HEK293T (cell line): ENCODE measurements at regions not wholly inside any gene's neighbourhood (a gene's known extent, or its start where the extent isn't known, plus 50 kb on each side); places are given as distances from the start of the nearest gene placed in this dataset.

Experiments
- CTCF ChIA-PET: fragments of 350-600 bp; formaldehyde crosslinking; extraction: SDS; loops from one replicate; lab custom pipeline; 2021; ENCODE audit warnings: antibody characterized with exemption, inconsistent platforms; lab: Yijun Ruan, JAX
- POLR2A ChIA-PET: fragments of 350-600 bp; formaldehyde crosslinking; extraction: SDS; loops from one replicate; lab custom pipeline; 2020; ENCODE audit warnings: antibody characterized with exemption, inconsistent platforms; lab: Yijun Ruan, JAX
- DNase-seq: peaks from one replicate; pipeline ENCODE4 v3.0.0; 2012; ENCODE audit warnings: mixed read lengths; ENCODE audit errors: extremely low spot score
- ARNT ChIP-seq: fragments of 450-650 bp; IDR thresholded peaks from 2 replicates; pipeline ENCODE4 v1.6.1; 2017; ENCODE audit warnings: mild to moderate bottlenecking
- BHLHE40 ChIP-seq: fragments of 450-650 bp; IDR thresholded peaks from 2 replicates; pipeline ENCODE4 v1.6.1; 2016; ENCODE audit warnings: mild to moderate bottlenecking, moderate library complexity, borderline replicate concordance
- CTBP1 ChIP-seq: fragments of 450-650 bp; IDR thresholded peaks from 2 replicates; pipeline ENCODE4 v1.6.1; 2016; ENCODE audit warnings: borderline replicate concordance
- ELF4 ChIP-seq: fragments of 450-650 bp; IDR thresholded peaks from 2 replicates; pipeline ENCODE4 v1.6.1; 2017; ENCODE audit warnings: antibody characterized with exemption
- FOXA1 ChIP-seq: fragments of 450-650 bp; IDR thresholded peaks from 2 replicates; pipeline ENCODE4 v1.6.1; 2016; ENCODE audit warnings: mild to moderate bottlenecking
- FOXK2 ChIP-seq: fragments of 450-650 bp; IDR thresholded peaks from 2 replicates; pipeline ENCODE4 v1.6.1; 2016; ENCODE audit warnings: mild to moderate bottlenecking
- FOXM1 ChIP-seq: fragments of 450-650 bp; IDR thresholded peaks from 2 replicates; pipeline ENCODE4 v1.6.1; 2017; ENCODE audit warnings: mild to moderate bottlenecking, borderline replicate concordance
- HDGF ChIP-seq: fragments of 450-650 bp; IDR thresholded peaks from 2 replicates; pipeline ENCODE4 v1.6.1; 2017; ENCODE audit warnings: antibody characterized with exemption, borderline replicate concordance
- L3MBTL2 ChIP-seq: fragments of 450-650 bp; conservative IDR thresholded peaks from 2 replicates; pipeline ENCODE4 v1.6.1; 2016; ENCODE audit warnings: mild to moderate bottlenecking
- LEF1 ChIP-seq: fragments of 450-650 bp; IDR thresholded peaks from 2 replicates; pipeline ENCODE4 v1.6.1; 2017; ENCODE audit warnings: mild to moderate bottlenecking, borderline replicate concordance
- NFRKB ChIP-seq: fragments of 450-650 bp; IDR thresholded peaks from 2 replicates; pipeline ENCODE4 v1.6.1; 2016; ENCODE audit warnings: mild to moderate bottlenecking, moderate library complexity
- PKNOX1 ChIP-seq: fragments of 450-650 bp; IDR thresholded peaks from 2 replicates; pipeline ENCODE4 v1.6.1; 2016
- SP1 ChIP-seq: fragments of 450-650 bp; IDR thresholded peaks from 2 replicates; pipeline ENCODE4 v1.6.1; 2017
- SUZ12 ChIP-seq: fragments of 450-650 bp; IDR thresholded peaks from 2 replicates; pipeline ENCODE4 v1.6.1; 2016; ENCODE audit warnings: mild to moderate bottlenecking
- TARDBP ChIP-seq: fragments of 450-650 bp; IDR thresholded peaks from 2 replicates; pipeline ENCODE4 v1.6.1; 2016
- ZNF384 ChIP-seq: fragments of 450-650 bp; IDR thresholded peaks from 2 replicates; pipeline ENCODE4 v1.6.1; 2016

- CTCF ChIA-PET: interaction anchor here (0.7 to 1.5 kb wide), 4 partner anchors 10 to 406 kb away, joined by 3 to 6 read pairs (median 4); no protein-coding TSS in a partner anchor
- TF ChIP-seq ARNT (no peak), HDGF (no peak), PKNOX1 (no peak), FOXK2 (no peak), NFRKB (no peak), L3MBTL2 (no peak), FOXM1 (no peak), ELF4 (no peak), FOXA1 (no peak), TARDBP (no peak), BHLHE40 (no peak), LEF1 (no peak), SUZ12 (no peak), CTBP1 (no peak), ZNF384 (no peak), SP1 (no peak)
- DNase-seq: no peak
- POLR2A ChIA-PET: interaction anchor here (0.7 kb wide), 1 partner anchor 18 kb away, joined by 3 read pairs; no protein-coding TSS in a partner anchor
These were observed 271.9 kb upstream of the FMN2 start for GRCh38 chr1:239819756-239820250.

GRCh38 chr1:239823852-239824251, 267.8 kb upstream of the FMN2 start:
- ChIA-PET POLR2A (no interaction called here), CTCF (no interaction called here)
- DNase-seq: no peak
- TF ChIP-seq CTBP1: no peak

- CTCF ChIA-PET: no interaction called here
- no peak for TF ChIP-seq L3MBTL2
- no peak for TF ChIP-seq FOXK2
- no peak for TF ChIP-seq BHLHE40
- TF ChIP-seq ZNF384: no peak
- no peak for TF ChIP-seq ARNT
- no peak for TF ChIP-seq SP1
- no peak for TF ChIP-seq CTBP1
- no peak for TF ChIP-seq PKNOX1
- TF ChIP-seq HDGF: no peak
- no peak for TF ChIP-seq SUZ12
- no peak for TF ChIP-seq NFRKB
- no peak for TF ChIP-seq FOXM1
- TF ChIP-seq TARDBP: no peak
- no peak for TF ChIP-seq ELF4
- no peak for DNase-seq
- POLR2A ChIA-PET: no interaction called here
These were observed 265.5 kb upstream of the FMN2 start for GRCh38 chr1:239826211-239826610.

GRCh38 chr1:239826736-239827135, 264.9 kb upstream of the FMN2 start:
- TF ChIP-seq NFRKB: no peak
- no peak for TF ChIP-seq FOXA1
- no peak for TF ChIP-seq ELF4
- TF ChIP-seq L3MBTL2: no peak
- no peak for TF ChIP-seq HDGF
- TF ChIP-seq SP1: no peak
- TF ChIP-seq SUZ12: no peak
- no peak for TF ChIP-seq ARNT
- no peak for TF ChIP-seq FOXM1
- TF ChIP-seq PKNOX1: no peak
- TF ChIP-seq FOXK2: no peak
- no peak for TF ChIP-seq TARDBP
- TF ChIP-seq ZNF384: no peak
- ChIA-PET CTCF (no interaction called here), POLR2A (no interaction called here)
- no peak for DNase-seq

GRCh38 chr1:239829535-239829934, 262.1 kb upstream of the FMN2 start:
- DNase-seq: no peak
- ChIA-PET CTCF (no interaction called here), POLR2A (no interaction called here)
- TF ChIP-seq SUZ12: no peak
- TF ChIP-seq FOXM1: no peak
- TF ChIP-seq SP1: no peak

GRCh38 chr1:239831577-239832355, 259.9 kb upstream of the FMN2 start:
- POLR2A ChIA-PET: no interaction called here

More at GRCh38 chr1:239831577-239832355, 259.9 kb upstream of the FMN2 start:
- TF ChIP-seq SP1: no peak
- TF ChIP-seq FOXA1: no peak
- TF ChIP-seq L3MBTL2: no peak
- no peak for TF ChIP-seq LEF1
- TF ChIP-seq PKNOX1: no peak
- no peak for TF ChIP-seq ARNT
- CTCF ChIA-PET: no interaction called here
- no peak for DNase-seq
